ENCODE measurements at regions not wholly inside any gene's neighbourhood (a gene's known extent, or its start where the extent isn't known, plus 50 kb on each side); places are given as distances from the start of the nearest gene placed in this dataset.
"Not testable (repeated sequence)": the region's sequence is repeated elsewhere in the genome, so short reads cannot be mapped to it uniquely, and the experiment has no call there.

DNA sequence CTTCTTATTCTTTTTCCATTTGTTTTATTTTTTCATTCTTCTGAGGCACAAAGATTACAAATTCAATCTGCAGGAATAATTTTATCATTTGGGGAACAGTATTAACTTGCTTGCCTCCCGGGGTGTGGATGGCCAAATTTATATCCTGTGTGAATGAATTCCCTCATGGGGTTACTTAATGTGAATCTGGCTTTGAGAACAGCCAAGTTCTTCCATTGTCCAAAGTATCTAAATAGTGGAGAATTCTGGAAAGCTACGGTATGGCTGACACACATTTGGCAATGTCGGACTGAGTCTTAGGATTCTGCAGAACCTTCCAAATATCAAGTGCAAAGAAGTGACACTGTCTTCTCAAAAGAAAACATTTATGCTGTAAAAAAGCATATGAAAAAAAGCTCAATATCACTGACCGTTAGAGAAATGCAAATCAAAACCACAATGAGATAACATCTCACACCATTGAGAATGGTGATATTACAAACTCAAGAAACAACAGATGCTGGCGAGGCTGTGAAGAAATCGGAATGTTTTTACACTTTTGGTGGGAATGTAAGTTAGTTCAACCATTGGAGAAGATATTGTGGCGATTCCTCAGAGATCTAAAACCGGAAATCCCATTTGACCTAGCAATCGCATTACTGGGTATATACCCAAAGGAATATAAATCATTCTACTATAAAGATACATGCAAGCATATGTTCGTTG lies 620.2 kb downstream of the EFNB2 start:
- no peak for DNase-seq

DNA sequence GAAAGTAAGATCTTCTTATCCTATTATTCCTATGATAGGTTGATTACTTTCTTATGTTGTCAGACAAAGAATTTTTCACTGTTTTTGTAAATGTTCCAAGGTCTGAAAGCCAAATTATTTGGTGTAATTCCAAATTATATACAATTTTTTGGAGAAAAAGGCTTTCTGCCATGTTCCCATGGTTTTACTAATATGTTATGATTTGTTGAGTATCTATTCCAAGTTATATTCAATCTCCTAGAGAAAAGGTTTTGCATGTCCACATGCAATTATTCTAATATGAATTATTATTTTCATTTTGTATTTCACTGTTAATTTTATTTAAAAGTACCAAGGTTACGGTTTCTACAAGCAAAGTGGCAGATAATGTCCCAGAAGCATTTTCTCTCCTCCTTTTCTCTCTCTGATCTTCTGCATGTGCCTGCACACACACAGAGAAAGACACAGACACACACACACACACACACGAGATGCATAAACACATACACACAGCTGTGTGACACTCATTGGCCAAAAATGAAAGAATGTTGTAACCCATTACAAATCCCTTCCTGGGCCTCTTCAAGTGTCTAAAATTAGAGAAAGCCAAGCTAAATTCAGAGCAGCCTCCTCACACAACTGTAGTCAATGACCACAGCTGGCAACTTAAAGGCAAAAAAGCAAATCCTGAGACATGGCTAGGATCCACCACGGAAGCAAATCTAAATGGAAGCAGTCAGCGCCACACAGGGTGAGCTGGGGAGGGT lies 621.0 kb downstream of the EFNB2 start:
- no peak for DNase-seq

DNA sequence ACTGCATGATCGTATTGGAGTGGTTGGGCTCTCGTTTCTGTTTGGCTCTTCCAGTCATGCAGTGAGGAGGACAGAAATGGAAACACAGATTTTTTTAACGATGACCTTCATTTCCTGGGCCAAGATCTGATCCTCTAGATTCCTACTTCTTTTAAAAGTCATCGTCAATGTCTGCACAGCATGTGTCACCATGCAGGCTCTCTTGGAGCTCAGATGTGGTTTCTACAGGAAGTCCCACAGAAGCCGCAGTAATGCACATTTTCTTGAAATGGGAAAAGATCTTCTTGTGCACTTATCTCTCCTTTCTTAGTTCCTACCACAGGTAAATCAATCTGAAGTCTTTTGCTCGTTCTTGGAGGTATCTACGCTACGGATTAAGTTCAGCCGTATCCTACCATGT lies 626.9 kb downstream of the EFNB2 start:
- no peak for DNase-seq

DNA sequence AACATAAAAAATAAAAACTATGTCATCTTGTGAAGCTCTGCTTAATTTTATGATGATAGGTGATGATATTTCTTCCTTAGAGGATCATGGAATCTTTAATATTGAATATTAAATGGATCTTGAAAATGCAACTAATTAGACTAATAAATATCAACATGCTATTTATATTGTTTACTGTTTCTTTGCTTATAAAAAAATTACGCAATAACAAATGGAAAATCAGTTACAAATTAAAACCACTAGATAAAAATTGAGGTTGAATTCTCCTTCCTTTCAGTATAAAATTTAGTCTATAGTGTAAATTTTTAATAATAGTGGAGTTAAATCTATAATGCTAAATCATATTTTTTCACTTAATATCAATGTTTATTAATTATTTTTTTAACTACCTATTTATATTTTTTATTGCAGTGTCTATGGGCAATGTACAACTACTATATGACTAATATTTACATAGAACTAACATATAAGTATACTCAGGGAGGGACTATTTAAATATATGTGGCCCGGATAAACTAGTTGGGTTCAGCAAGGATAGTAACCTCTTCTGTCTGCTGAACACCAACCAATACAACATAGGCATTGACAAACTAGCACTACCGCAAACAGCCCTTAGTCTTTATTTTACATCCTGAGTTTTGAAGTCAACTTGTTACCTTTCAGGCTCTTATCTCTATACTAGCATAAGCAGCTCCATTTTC lies 628.0 kb downstream of the EFNB2 start:
- DNase-seq = no peak

DNA sequence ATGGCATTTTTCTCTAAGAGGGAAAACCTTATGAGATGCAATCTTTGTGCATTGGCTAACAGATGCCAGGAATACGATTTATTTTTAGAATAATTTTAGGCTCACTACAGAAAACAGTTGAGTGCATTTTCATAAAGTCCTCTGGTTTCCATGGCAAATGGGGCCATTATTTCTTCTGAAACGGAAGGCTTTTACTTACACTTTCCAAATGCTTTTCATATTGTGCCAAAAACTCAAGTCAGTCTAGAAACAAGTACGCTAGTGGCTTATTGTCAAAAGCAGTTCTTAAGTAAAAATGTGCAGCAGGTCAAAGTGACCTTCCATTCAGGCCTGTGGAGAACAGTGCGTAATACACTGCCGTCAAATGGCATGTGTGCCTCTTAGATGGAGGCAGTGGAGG lies 628.7 kb downstream of the EFNB2 start:
- DNase-seq = no peak

DNA sequence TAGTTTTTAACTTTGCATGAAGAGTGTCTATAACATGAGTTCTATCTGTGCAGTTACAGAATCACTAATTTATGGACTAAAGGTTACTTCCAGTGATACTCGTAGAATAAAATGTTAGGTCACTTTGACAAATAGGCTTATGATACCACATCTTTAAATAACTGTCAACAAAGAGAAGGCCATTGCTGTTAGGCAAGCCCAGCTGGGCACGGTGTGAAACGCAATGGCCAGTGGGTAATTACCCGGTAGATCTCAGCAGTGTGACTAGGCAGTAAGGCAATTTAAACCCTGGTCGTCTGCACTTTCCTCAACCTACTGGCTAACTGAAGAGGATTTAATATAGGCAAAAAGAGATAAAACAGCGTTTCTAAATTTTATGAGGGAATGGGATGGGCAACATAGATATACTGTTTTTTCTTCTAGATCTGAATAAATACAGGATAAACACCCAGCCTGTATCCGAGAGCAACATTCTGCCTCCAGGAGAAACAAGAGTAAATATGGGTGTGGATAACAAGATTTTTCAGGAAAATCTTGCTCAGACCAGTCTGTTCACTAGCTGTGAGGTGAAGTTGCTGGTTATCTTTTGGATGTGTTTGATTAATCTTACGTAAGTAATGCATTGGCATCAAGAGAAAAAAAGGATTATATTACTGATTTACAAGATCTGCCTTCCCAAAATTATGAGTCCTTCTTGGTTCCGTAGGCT lies 631.3 kb downstream of the EFNB2 start:
- DNase-seq = no peak

DNA sequence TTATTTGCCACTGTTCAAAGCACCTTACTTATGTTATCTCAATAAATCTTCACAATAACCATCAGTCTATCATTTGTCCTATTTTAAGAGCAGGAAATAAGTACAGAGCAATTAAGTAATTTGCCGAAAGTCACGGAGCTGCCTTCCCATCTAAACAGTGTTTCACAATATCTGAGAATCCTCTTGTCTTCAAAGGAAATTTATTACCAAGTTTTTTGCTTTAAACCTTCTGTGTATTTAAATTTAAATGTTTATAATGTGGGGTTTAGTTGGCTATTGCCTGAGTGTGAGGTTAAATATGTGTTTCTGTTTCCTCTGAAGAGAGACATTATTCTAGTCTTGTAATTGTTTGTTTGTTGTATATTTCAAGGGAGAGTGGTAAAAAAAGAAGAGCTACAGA lies 633.1 kb downstream of the EFNB2 start:
- no peak for DNase-seq

DNA sequence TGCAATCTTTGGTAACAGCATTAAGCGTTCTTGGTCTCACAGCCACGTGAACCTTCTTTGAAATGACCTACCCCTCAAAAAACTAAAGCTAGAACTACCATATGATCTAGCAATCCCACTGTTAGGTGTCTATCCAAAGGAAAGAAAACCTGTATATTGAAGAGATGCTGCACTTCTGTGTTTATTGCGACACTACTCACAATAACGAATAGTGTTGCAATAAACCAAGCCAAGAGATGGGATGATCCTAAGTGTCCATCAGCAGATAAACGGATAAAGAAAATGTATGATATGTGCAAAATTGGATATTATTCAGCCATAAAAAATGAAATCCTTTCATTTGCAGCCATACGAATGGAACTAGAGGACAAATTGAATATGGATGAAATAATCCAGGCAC lies 637.9 kb downstream of the EFNB2 start:
- DNase-seq = no peak

DNA sequence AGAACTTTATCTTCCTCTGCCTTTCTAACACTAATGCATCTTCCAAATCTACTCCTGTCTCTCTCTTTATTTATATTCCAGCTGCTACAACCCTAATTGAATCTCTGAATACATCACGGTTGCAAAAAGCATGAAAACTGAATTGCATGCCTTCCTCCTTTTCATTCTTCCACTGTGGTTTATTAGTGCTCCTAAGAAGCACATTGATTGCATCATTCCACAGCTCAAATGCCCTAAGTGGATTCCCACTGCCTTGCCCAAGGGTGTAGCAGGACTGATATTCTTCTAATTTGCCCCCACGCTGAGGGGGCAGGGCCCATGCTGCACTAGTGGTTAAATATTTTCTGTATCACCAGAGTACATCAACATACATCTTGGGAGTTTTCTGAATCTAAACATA lies 640.8 kb downstream of the EFNB2 start:
- peak; percentile 26 for DNase-seq

DNA sequence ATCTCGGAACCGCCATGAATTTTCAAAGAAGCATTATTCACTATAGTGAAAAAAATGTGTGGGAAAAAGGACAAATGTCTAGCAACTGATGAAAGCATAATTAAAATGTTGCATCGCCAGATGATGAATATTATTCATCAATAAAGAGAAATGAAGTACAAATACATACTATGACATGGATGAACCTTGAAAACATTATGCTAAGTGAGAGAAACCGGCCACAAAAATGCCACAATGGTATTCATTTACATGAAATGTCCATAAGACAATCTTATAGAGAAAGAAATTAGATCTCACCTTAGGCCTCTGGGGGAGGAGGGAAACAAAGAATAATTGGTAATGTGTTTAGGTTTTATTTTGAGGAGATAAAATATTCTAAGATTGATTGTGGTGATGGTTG lies 645.0 kb downstream of the EFNB2 start:
- DNase-seq = no peak

DNA sequence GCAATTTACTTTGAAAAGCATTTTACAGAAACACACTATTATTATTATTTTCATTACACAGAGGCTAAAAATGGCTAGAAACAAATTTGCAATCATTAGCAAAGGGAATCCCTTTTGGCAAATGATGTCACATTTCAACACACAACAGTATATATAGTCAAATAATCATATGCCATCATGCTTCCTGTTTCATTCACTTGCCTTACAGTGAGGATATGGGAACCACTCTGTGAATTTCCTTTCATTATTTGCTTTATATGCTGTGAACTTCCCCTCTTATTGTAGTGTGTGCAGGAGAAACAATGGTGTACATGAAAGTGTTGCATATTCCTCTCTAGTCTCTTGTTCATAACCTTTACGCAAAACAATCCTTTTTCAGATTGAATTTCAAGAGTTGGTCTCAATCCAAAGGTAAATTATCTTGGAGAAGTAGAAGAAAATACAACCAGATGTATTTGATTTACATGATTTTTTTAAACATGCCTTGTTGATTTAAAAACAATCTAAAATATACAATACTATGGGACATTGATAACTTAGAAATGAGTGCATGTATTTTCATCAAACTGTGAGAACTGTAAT lies 657.3 kb downstream of the EFNB2 start:
- no peak for DNase-seq

DNA sequence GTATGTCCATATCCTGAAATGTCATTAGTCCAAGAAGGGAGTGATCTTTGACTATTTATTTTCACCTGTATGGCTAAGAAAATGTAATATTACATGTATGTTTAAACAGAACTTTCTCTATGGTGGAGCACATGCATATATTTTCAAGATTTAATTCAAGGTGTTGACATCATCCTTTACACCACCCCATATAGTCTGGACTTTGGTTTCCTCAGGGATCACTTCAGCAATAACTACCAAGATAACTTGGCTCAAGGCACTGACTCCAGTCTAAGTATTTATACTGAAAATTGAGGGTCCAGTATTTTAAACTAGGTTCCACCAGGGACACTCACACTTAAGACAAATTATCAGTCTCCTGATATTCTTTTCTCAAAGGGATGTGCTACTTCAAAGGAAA lies 660.6 kb downstream of the EFNB2 start:
- DNase-seq = no peak

DNA sequence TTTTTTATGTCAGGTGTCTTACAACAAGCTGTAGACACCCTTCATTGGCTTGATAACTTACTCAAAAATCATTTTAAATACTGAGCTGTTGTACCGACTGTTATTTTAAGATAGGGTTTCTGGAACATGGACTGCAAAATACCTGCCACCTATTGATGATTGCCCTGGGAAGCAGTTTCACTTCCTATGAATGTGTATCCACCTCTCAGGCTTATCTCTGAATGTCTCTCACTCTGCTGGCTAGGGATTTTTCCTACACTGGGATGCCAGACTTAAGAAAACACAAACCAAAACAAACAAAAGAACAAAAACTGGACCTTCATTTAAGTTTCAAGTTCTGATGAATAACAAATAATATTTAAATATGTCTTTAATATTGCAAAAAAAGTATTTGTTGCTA lies 663.7 kb downstream of the EFNB2 start:
- DNase-seq = no peak

DNA sequence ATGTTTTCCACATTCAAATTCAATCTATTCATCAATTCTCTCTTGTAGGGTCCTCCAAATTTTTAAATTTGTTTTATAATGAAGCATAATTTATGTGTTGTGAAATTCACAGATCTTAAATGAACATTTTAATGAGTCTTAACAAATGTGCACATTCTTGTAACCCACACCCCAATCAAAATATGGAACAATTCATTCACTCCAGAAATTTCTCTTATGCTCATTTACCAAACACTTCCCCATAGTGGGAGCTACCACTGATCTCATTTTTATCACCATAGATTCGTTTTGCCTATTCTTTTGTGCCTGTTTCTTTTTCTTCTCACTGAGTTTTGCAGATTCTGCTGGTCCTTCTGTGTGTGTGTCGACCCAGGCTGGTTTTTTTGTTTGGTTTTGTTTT lies 664.1 kb downstream of the EFNB2 start:
- DNase-seq = no peak

DNA sequence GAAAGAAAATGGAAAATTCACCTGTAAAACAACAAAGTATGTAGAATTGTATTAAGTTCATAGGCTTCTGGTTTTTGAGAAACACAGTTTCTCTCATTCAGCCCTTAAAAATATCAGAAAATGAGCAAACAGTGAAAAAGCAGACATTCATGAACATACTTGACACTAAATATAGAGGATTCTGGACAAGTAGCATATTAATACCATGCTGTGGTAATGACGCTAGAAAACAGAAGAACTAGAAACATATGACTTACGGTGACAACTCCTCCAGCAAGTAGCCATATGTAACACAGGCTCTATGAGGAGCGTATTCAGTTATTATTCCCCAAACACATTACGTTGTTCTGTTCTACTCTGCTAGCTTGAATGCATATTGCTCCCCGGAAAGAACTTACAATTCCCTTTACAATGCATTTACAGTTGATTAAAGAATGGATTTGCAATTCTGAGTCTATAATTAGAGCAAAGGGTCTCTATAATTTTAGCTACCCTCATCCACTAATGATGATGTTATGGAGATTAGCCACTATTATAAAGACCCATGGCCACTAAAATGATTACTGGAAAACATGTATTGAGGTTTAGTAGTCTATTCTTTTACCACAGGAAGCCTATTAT lies 672.1 kb downstream of the EFNB2 start:
- DNase-seq = no peak

DNA sequence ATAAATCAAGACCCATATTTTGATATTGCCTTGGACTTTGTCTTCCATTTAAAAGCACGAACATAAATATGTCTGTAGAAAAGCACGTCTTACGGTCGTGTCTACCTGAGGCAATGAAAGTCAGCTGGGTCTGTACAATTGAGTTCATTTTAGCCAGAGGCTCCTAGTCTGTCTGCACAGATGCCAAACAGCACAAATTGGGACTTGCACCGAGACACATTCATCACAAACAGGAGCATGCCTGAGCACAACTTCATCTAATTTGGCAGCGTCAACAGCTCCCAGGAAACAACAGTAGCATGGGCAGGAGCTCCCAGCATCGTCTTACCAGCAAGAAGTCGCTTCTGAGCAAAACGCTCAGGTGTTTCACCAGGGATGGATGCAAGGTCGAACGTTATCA lies 687.0 kb downstream of the EFNB2 start:
- no peak for DNase-seq

DNA sequence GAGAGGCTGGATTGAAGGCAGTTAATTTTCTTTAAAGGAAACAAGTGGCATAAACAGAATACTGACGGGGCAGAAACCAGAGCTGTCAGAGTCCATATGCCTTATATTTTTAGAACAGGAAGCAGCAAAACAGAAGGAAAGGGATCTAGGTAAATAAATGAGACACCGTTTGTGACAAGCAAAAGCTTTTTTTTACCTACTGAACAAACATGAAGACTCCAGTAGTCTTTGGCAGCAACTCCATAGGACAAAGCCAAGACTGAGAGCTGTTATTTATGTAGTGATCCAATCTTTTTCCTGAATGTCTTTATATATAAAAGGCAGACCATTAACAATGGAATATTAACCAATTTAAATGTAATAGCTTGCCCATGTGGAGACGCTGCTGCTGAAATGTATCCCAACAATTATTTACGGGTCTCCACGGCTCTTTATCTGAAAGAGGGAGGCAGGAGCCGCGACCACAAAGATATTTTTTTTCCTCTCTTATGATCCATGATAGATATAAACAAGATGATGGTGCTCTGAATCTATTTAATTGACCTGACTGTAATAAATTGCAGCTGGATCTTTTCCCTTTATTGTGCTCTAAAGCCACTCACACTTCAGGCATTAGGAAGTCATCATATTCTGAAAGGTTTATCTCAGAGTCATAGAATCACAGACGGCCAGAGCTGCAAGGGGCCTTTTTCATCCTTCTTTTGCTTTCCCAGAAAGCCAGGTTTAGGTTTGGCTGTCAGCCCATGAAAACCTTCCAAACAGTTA lies 687.8 kb downstream of the EFNB2 start:
- no peak for DNase-seq

DNA sequence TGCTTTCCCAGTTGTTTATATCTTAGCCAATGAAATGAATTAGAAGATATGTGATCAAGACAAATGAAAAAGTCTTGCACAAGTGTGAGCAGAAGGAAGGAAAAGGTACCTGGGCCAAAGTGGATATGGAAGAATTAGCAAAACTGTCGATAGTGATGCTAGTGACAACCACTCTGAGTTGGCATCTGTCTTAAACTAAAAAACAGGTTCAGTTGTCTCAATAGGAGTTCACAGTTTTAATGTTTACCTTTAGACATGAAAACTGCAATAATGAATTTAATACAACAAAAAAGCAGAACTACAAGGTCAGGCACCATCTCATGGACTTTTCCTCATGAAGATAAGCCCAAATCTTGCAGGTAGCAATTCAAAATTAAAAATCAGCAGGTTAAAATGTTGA lies 688.5 kb downstream of the EFNB2 start:
- DNase-seq = no peak

DNA sequence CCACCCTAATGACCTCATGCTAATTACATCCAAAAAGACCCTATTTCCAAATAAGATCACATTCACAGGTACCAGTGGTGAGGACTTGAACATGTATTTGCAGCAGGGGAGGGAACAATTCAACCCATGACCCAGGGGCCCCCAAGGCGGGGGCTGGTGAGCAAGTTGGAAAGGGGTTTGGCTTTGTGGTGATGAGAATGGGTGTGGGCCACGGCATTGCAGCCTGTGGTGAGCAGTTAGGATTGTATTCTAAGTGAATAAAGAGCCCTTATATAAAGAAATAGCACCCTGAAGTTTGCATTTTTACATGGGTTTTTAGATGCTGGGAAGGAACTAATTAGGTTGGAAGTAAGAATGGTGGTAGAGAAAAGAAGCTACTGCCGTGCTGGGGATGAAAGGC lies 694.2 kb downstream of the EFNB2 start:
- no peak for DNase-seq

DNA sequence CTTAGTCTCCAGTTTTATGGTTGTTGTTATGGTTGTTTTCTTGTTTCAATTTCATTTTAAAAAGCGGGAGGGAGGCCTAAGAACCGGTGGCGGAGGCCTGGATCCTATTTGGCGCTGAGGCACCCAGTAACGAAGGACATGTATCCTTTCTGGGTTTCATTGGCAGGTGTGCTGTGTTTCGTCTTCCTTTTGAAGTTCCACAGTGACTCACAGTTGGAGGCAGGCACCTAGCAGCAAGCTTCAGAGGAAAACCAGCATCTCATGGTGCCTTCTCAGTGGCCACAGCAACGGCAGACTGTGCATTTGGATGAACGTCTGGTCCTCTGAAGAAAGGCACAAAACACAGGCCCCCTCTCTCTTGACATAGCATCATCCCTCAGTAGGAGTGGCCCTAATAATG lies 697.2 kb downstream of the EFNB2 start:
- no peak for DNase-seq

DNA sequence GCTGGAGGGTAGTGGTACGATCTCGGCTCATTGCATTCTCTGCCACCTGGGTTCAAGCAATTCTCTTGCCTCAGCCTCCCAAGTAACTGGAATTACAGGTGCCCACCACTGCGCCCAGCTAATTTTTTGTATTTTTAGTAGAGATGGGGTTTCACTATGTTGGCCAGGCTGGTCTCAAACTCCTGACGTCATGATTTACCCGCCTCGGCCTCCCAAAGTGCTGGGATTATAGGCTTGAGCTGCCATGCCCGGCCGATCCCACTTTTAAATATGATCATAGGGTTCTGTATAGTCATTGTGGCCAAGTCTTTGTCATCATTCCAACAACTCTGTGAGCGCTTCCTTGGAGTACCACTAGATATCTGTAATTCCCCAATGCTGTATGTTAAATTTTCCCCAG lies 698.2 kb downstream of the EFNB2 start:
- not testable (repeated sequence) for DNase-seq

DNA sequence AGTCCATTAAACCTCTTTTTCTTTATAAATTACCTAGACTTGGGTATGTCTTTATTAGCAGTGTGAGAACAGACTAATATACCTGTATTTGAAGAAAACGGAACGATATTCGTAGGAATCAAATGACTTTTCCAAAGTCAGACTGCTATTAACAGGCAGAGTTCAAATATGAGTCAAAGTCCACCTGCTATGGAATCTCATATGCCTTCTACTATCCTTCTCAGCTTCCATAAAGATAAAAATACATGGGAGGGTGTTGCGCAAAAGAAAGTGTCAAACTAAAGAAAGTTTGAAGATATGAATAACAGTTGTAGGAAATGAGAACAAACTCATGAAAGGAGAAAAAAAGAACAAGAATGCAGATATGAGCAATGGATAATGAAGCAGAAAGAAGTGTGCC lies 704.6 kb downstream of the EFNB2 start:
- no peak for DNase-seq
